H1 (cell line): ENCODE measurements at regions not wholly inside any gene's neighbourhood (a gene's known extent, or its start where the extent isn't known, plus 50 kb on each side); places are given as distances from the start of the nearest gene placed in this dataset.

Experiments used
- CTCF ChIA-PET: fragments of 300-600 bp; sonication (Branson Sonifier 250); formaldehyde crosslinking; loops from one replicate; lab custom pipeline; 2021; ENCODE audit not compliant: partially characterized antibody; lab: Charles Lee
- POLR2A ChIA-PET: fragments of 300-600 bp; sonication (Branson Sonifier 250); formaldehyde crosslinking; loops from one replicate; lab custom pipeline; 2021; ENCODE audit warnings: inconsistent platforms; ENCODE audit not compliant: partially characterized antibody; lab: Charles Lee
- DNase-seq, 2 experiments: peaks; one replicate each; pipeline versions ENCODE4 v3.0.0 to v3.0.0-alpha.2; 2010 to 2022; ENCODE audit warnings: low spot score in 2 of 2, low read depth in 1 of 2, mixed read lengths in 1 of 2
- FAIRE-seq: peaks from 2 replicates; lab custom pipeline; 2011; peaks lifted over from hg19 to GRCh38; lab: Jason Lieb, UNC
- H2AFZ ChIP-seq: 2 replicates; pipeline ENCODE4 v1.8.1; 2012; ENCODE audit warnings: low read length, inconsistent platforms
- H2AK5ac ChIP-seq: 2 replicates; pipeline ENCODE4 v1.6.1; 2013; ENCODE audit warnings: low read depth, low read length
- H2BK120ac ChIP-seq: replicated peaks from 2 replicates; pipeline ENCODE3; 2013; ENCODE audit warnings: low read depth, low read length, inconsistent platforms
- H2BK12ac ChIP-seq: 2 replicates; pipeline ENCODE4 v1.6.1; 2013; ENCODE audit warnings: low read depth, low read length
- H2BK15ac ChIP-seq: 2 replicates; pipeline ENCODE4 v1.6.1; 2013; ENCODE audit warnings: low read length
- H2BK20ac ChIP-seq: 2 replicates; pipeline ENCODE4 v1.6.1; 2013; ENCODE audit warnings: low read length
- H2BK5ac ChIP-seq: 2 replicates; pipeline ENCODE4 v1.6.1; 2013; ENCODE audit warnings: low read depth, low read length
- H3K14ac ChIP-seq: 2 replicates; pipeline ENCODE4 v1.6.1; 2013; ENCODE audit warnings: inconsistent platforms; ENCODE audit not compliant: insufficient read length
- H3K18ac ChIP-seq: 2 replicates; pipeline ENCODE4 v1.6.1; 2013; ENCODE audit warnings: low read length; ENCODE audit errors: extremely low read depth
- H3K23ac ChIP-seq: 2 replicates; pipeline ENCODE4 v1.6.1; 2013; ENCODE audit warnings: inconsistent platforms; ENCODE audit not compliant: insufficient read length
- H3K23me2 ChIP-seq: 2 replicates; pipeline ENCODE4 v1.6.1; 2013; ENCODE audit warnings: low read depth, low read length
- H3K27ac ChIP-seq: 2 replicates; pipeline ENCODE4 v1.6.1; 2011; ENCODE audit warnings: low read depth, low read length, inconsistent platforms
- H3K27me3 ChIP-seq, 4 experiments: replicated peaks in 1 of 4; 1 replicate in 1 of 4; 2 replicates in 3 of 4; pipeline versions ENCODE4 v1.6.1 to v1.8.1; 2011 to 2013; ENCODE audit warnings: low read length in 3 of 4, mild to moderate bottlenecking in 3 of 4, inconsistent platforms in 2 of 4, mixed read lengths in 2 of 4, moderate library complexity in 1 of 4; ENCODE audit not compliant: control insufficient read depth in 3 of 4, insufficient read depth in 3 of 4; ENCODE audit errors: extremely low read depth in 1 of 4
- H3K36me3 ChIP-seq, 4 experiments: 2 replicates each; pipeline versions ENCODE4 v1.6.1 to v1.8.1; 2011 to 2013; ENCODE audit warnings: mild to moderate bottlenecking in 4 of 4, low read length in 3 of 4, moderate library complexity in 2 of 4, control low read depth in 1 of 4, inconsistent platforms in 1 of 4; ENCODE audit not compliant: insufficient read depth in 4 of 4, control insufficient read depth in 2 of 4
- H3K4ac ChIP-seq: replicated peaks from 2 replicates; pipeline ENCODE3; 2013; ENCODE audit warnings: low read length, low read depth, mixed read lengths, inconsistent platforms; ENCODE audit not compliant: insufficient read length
- H3K4me1 ChIP-seq, 4 experiments: replicated peaks in 1 of 4; 1 replicate in 1 of 4; 2 replicates in 3 of 4; pipeline versions ENCODE4 v1.6.1 to v1.8.1; 2011 to 2013; ENCODE audit warnings: low read length in 3 of 4, inconsistent platforms in 2 of 4, mixed read lengths in 1 of 4; ENCODE audit not compliant: insufficient read depth in 4 of 4, control insufficient read depth in 3 of 4
- H3K4me2 ChIP-seq, 2 experiments: 2 replicates each; pipeline versions ENCODE4 v1.6.1 to v1.8.1; 2011 to 2013; ENCODE audit warnings: low read depth in 2 of 2, low read length in 2 of 2, control low read depth in 1 of 2, inconsistent platforms in 1 of 2, mild to moderate bottlenecking in 1 of 2; ENCODE audit not compliant: insufficient read depth in 1 of 2
- H3K4me3 ChIP-seq, 4 experiments: fragments of 200-600, 300-600 bp in 1 of 4; sonication (generic), shearing (Covaris generic), sonication (Bioruptor Twin) in 1 of 4; 2 replicates each; pipeline versions ENCODE4 v1.5.1 to v1.8.1; 2011 to 2016; ENCODE audit warnings: low read length in 4 of 4, low read depth in 3 of 4, control low read depth in 2 of 4, inconsistent platforms in 2 of 4, mild to moderate bottlenecking in 2 of 4, mixed read lengths in 1 of 4, moderate library complexity in 1 of 4; ENCODE audit not compliant: insufficient read depth in 2 of 4; ENCODE audit errors: extremely low read depth in 1 of 4
- H3K56ac ChIP-seq: replicated peaks from 2 replicates; pipeline ENCODE3; 2013; ENCODE audit warnings: low read depth, mild to moderate bottlenecking, mixed read lengths, low read length, inconsistent platforms; ENCODE audit not compliant: insufficient read length
- H3K79me1 ChIP-seq: 2 replicates; pipeline ENCODE4 v1.6.1; 2013; ENCODE audit warnings: low read depth, low read length, control low read depth
- H3K79me2 ChIP-seq, 2 experiments: 2 replicates each; pipeline versions ENCODE4 v1.6.1 to v1.8.1; 2012 to 2013; ENCODE audit warnings: low read length in 2 of 2, mild to moderate bottlenecking in 2 of 2, inconsistent platforms in 1 of 2; ENCODE audit not compliant: insufficient read depth in 2 of 2, control insufficient read depth in 1 of 2
- H3K9ac ChIP-seq, 4 experiments: replicated peaks in 1 of 4; 1 replicate in 1 of 4; 2 replicates in 3 of 4; pipeline versions ENCODE4 v1.6.1 to v1.8.1; 2011 to 2013; ENCODE audit warnings: low read depth in 3 of 4, low read length in 3 of 4, control low read depth in 2 of 4, mild to moderate bottlenecking in 2 of 4, moderate library complexity in 2 of 4, inconsistent platforms in 1 of 4; ENCODE audit errors: extremely low read depth in 1 of 4
- H3K9me3 ChIP-seq, 2 experiments: 2 replicates each; pipeline versions ENCODE4 v1.6.1 to v1.8.1; 2012 to 2013; ENCODE audit warnings: mild to moderate bottlenecking in 2 of 2, moderate library complexity in 2 of 2, control low read depth in 1 of 2, inconsistent platforms in 1 of 2, low read depth in 1 of 2, low read length in 1 of 2, mixed read lengths in 1 of 2; ENCODE audit not compliant: insufficient read depth in 2 of 2
- H4K20me1 ChIP-seq, 2 experiments: replicated peaks in 1 of 2; 2 replicates each; pipeline versions ENCODE3 to v1.8.1; 2011 to 2013; ENCODE audit warnings: inconsistent platforms in 2 of 2, low read length in 2 of 2, mild to moderate bottlenecking in 1 of 2; ENCODE audit not compliant: insufficient read depth in 2 of 2, control insufficient read depth in 1 of 2
- H4K5ac ChIP-seq: 2 replicates; pipeline ENCODE4 v1.6.1; 2013; ENCODE audit warnings: low read length, low read depth, mixed read lengths, inconsistent platforms; ENCODE audit not compliant: insufficient read length
- H4K8ac ChIP-seq: 2 replicates; pipeline ENCODE4 v1.8.0; 2013; ENCODE audit warnings: mild to moderate bottlenecking, moderate library complexity, low read length, inconsistent platforms; ENCODE audit not compliant: insufficient read depth; ENCODE audit errors: extremely low read depth
- H4K91ac ChIP-seq: replicated peaks from 2 replicates; pipeline ENCODE3; 2013; ENCODE audit warnings: low read length, mixed read lengths, inconsistent platforms; ENCODE audit not compliant: insufficient read length
- ATF3 ChIP-seq: IDR thresholded peaks from 2 replicates; pipeline ENCODE4 v1.6.1; 2011; ENCODE audit warnings: low read depth, mild to moderate bottlenecking, low read length; ENCODE audit not compliant: insufficient read depth
- WGBS, 2 experiments: shearing (Covaris generic) in 1 of 2; methylation state at CpG; one replicate each; pipeline versions ENCODE4 v1.1.6 to v1.1.7; 2013 to 2015; ENCODE audit warnings: low lambda C conversion rate in 2 of 2, mixed read lengths in 2 of 2, inconsistent platforms in 1 of 2, low coverage in 1 of 2, missing lambda C conversion rate in 1 of 2; ENCODE audit not compliant: insufficient replicate concordance in 2 of 2, insufficient coverage in 1 of 2, insufficient read length in 1 of 2; ENCODE audit errors: extremely low coverage in 1 of 2, missing lambda C conversion rate in 1 of 2; 5-methylcytosine and 5-hydroxymethylcytosine counted together

- Histone ChIP-seq H2BK5ac (no peak overlapping the region), H2BK120ac (no peak overlapping the region), H3K36me3 (no peaks in the 10 kb centered on the region), H4K5ac (no peak overlapping the region), H3K56ac (no peak overlapping the region), H3K27ac (no peak overlapping the region), H3K27me3 (no peaks in the 10 kb centered on the region), H2BK20ac (no peak overlapping the region), H3K4me1 (no peaks in the 10 kb centered on the region), H4K91ac (no peak overlapping the region), H3K23me2 (no peaks in the 10 kb centered on the region; the same call in 1 of the 2 replicates), H4K8ac (no peak overlapping the region), H4K20me1 (no peaks in the 10 kb centered on the region), H2BK12ac (no peak overlapping the region), H3K79me1 (no peaks in the 10 kb centered on the region), H2BK15ac (no peak overlapping the region), H3K4ac (no peak overlapping the region), H3K9me3 (0 out of 4 replicates have a peak, but pooled peaks cover 0 to 3% of the 10 kb centered on the region in 2 experiments), H3K9ac (no peak overlapping the region), H2AFZ (no peak overlapping the region), H3K18ac (no peak overlapping the region), H3K23ac (no peak overlapping the region), H3K14ac (no peak overlapping the region), H3K79me2 (no peaks in the 10 kb centered on the region), H2AK5ac (no peak overlapping the region), H3K4me3 (no peak overlapping the region), H3K4me2 (no peak overlapping the region)
- POLR2A ChIA-PET = interaction anchor here (1.2 kb wide), 1 partner anchor 257 kb away, joined by 3 read pairs; no protein-coding TSS in a partner anchor
- CTCF ChIA-PET = interaction anchor here (0.8 to 6.9 kb wide), 37 partner anchors 8 to 358 kb away, joined by 3 to 35 read pairs (median 4); partner anchors contain the start of gene CLDN1
- WGBS, 2 experiments = 92% methylated on average over 4 of the region's 4 CpGs; no CpG with 5 or more reads in 1 of the 2 experiments
- DNase-seq = no peak
- no peak for FAIRE-seq
- no peak for TF ChIP-seq ATF3
These were observed 97.8 kb downstream of the CLDN1 start for GRCh38 chr3:190224456-190224855.
